HepG2 (cell line): ENCODE measurements at regions not wholly inside any gene's neighbourhood (a gene's known extent, or its start where the extent isn't known, plus 50 kb on each side); places are given as distances from the start of the nearest gene placed in this dataset.

ENCODE experiments used
- ATAC-seq: fragments of 200-7000 bp; cut with Tn5 transposase; 3 replicates; pipeline ENCODE4 v1.9.1; 2020; ENCODE audit warnings: mild to moderate bottlenecking, moderate library complexity
- BruUV-seq: library from RNA; stranded (reverse); fragments of 400-500 nt; replicated peaks from 2 replicates; lab custom pipeline; 2021; lab: Mats Ljungman, UMichigan
- CTCF ChIA-PET: fragments of 300-600 bp; formaldehyde crosslinking; extraction: SDS; loops from one replicate; lab custom pipeline; 2021; ENCODE audit warnings: low total read pairs, inconsistent platforms, low intra/inter-chr PET ratio; lab: Yijun Ruan, JAX
- POLR2A ChIA-PET: fragments of 350-600 bp; sonication (Branson Sonifier 250); formaldehyde crosslinking; loops from one replicate; lab custom pipeline; 2020; ENCODE audit warnings: antibody characterized with exemption, inconsistent platforms; lab: Yijun Ruan, JAX
- DNase-seq: peaks from one replicate; pipeline ENCODE4 v3.0.0-alpha.2; 2015; ENCODE audit warnings: low spot score
- FAIRE-seq: peaks from 3 replicates; lab custom pipeline; 2011; peaks lifted over from hg19 to GRCh38; lab: Jason Lieb, UNC
- H2AFZ ChIP-seq: one replicate; pipeline ENCODE4 v1.6.1; 2011; ENCODE audit warnings: low read length, inconsistent platforms
- H3K27ac ChIP-seq: fragments of 300-600 bp; 3 replicates; pipeline ENCODE4 v1.8.0; 2011; ENCODE audit warnings: mixed run types, mild to moderate bottlenecking, mixed read lengths, low read length, inconsistent platforms; ENCODE audit not compliant: insufficient read depth; ENCODE audit errors: extremely low read length
- H3K27me3 ChIP-seq, 2 experiments: fragments of 200-600 bp in 1 of 2; 2 replicates in 1 of 2; 3 replicates in 1 of 2; pipeline versions ENCODE4 v1.6.0 to v1.8.0; 2011; ENCODE audit warnings: low read length in 2 of 2, mild to moderate bottlenecking in 2 of 2, moderate library complexity in 2 of 2, inconsistent platforms in 1 of 2; ENCODE audit not compliant: insufficient read depth in 2 of 2, control insufficient read depth in 1 of 2
- H3K36me3 ChIP-seq, 2 experiments: fragments of 200-600 bp in 1 of 2; replicated peaks in 1 of 2; 2 replicates in 1 of 2; 3 replicates in 1 of 2; pipeline versions ENCODE4 v1.5.1 to v1.8.0; 2011; ENCODE audit warnings: low read length in 2 of 2, inconsistent platforms in 1 of 2; ENCODE audit not compliant: insufficient read depth in 2 of 2, control insufficient read depth in 1 of 2
- H3K4me1 ChIP-seq: 2 replicates; pipeline ENCODE4 v1.5.1; 2012; ENCODE audit warnings: low read length, inconsistent platforms; ENCODE audit not compliant: insufficient read depth
- H3K4me2 ChIP-seq: 2 replicates; pipeline ENCODE4 v1.6.0; 2011; ENCODE audit warnings: low read depth, low read length, inconsistent platforms
- H3K4me3 ChIP-seq, 3 experiments: fragments of 200-600 bp in 1 of 3; sonication (generic), shearing (Covaris generic) in 1 of 3; replicated peaks in 1 of 3; 2 replicates each; pipeline ENCODE4 v1.5.1; 2011 to 2016; ENCODE audit warnings: low read length in 3 of 3, inconsistent platforms in 2 of 3, low read depth in 2 of 3, mild to moderate bottlenecking in 2 of 3, control low read depth in 1 of 3, mixed read lengths in 1 of 3; ENCODE audit not compliant: insufficient read depth in 1 of 3
- H3K79me2 ChIP-seq: one replicate; pipeline ENCODE4 v1.6.1; 2011; ENCODE audit warnings: low read length, inconsistent platforms; ENCODE audit not compliant: insufficient read depth
- H3K9ac ChIP-seq: 2 replicates; pipeline ENCODE4 v1.6.0; 2011; ENCODE audit warnings: mild to moderate bottlenecking, low read depth, low read length, inconsistent platforms; ENCODE audit not compliant: insufficient read depth
- H3K9me3 ChIP-seq: 2 replicates; pipeline ENCODE4 v1.5.1; 2012; ENCODE audit warnings: mild to moderate bottlenecking, low read length
- H4K20me1 ChIP-seq: 2 replicates; pipeline ENCODE4 v1.6.0; 2011; ENCODE audit warnings: inconsistent platforms, mild to moderate bottlenecking, low read length, moderate library complexity; ENCODE audit not compliant: insufficient read depth
- AKAP8 ChIP-seq: sonication (generic); formaldehyde crosslinking; IDR thresholded peaks from 2 replicates; pipeline ENCODE4 v1.5.1; 2020; ENCODE audit warnings: mild to moderate bottlenecking, missing genetic modification reagents
- ARNT ChIP-seq: fragments of 450-650 bp; IDR thresholded peaks from 2 replicates; pipeline ENCODE4 v1.6.1; 2017
- FOXJ3 ChIP-seq: sonication (generic); formaldehyde crosslinking; IDR thresholded peaks from 2 replicates; pipeline ENCODE4 v1.4.0; 2020; ENCODE audit warnings: missing genetic modification reagents, mild to moderate bottlenecking, borderline replicate concordance
- JDP2 ChIP-seq: sonication (generic); formaldehyde crosslinking; IDR thresholded peaks from 2 replicates; pipeline ENCODE4 v1.8.1; 2022; ENCODE audit warnings: missing genetic modification reagents, borderline replicate concordance
- SIX4 ChIP-seq: sonication (generic); formaldehyde crosslinking; IDR thresholded peaks from 2 replicates; pipeline ENCODE4 v1.4.0; 2020; ENCODE audit warnings: missing genetic modification reagents
- WGBS: methylation state at CpG from one replicate; pipeline ENCODE4 v1.1.6; 2017; ENCODE audit warnings: low lambda C conversion rate; 5-methylcytosine and 5-hydroxymethylcytosine counted together
- in situ Hi-C: cut with HindIII; loops from 2 replicates; pipeline ENCODE4 v1.10.0; 2017; ENCODE audit warnings: low pct_unique_long_range_greater_than_20kb; ENCODE audit not compliant: extremely low pct_ligation_motif_present
- intact Hi-C: fragments of 100-400 bp; cut with micrococcal nuclease; formaldehyde crosslinking; loops from one replicate; pipeline ENCODE4 v1.10.0; 2022; ENCODE audit not compliant: unreplicated experiment
- TF ChIP-seq, protein P1 (sequence below): sonication (generic); formaldehyde crosslinking; IDR thresholded peaks from 2 replicates; pipeline ENCODE4 v1.4.0; 2020; ENCODE audit warnings: missing genetic modification reagents

DNA sequence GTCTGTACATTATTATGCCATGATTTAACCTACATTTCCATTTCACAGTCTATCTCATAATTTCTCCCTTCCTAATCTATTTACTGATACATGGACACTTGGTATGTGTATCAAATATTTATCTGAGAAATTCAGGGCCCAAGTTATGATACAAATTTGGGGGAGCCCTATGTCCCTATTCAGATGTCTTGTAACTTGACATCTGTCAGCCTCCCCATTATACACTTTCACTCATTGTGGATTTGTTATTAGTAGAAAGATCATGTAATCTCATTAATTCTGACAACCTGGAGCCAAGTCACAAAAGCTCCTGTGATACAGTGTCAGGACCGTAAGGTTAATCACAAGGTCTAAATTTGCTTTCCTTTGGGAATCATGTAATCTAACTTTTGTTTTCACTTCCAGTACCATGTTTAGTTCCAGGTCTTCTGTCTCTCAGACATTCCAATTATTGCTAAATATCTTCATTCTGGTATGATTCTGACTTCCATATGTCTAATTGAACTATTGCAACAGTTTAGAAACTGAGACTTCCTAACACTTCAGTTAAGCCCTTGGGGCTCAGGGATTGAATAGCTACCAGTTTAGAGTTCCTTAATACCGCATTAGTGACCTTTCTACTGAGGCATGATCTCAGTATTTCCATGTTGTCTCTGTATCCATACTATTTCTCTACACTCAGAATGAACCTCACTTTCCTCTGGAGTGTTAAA lies 182.9 kb upstream of the NUDT12 start:
- no peak for DNase-seq
- CTCF ChIA-PET = no interaction called here
- H3K27ac ChIP-seq = no peak overlapping the region
- no peak for TF ChIP-seq ARNT
- TF ChIP-seq, all 625 proteins: peak for 0
- intact Hi-C loops (no loop called here), in situ Hi-C loops (no loop called here)
- Histone ChIP-seq H3K27me3 (no peaks in the 10 kb centered on the region), H3K4me3 (no peak overlapping the region), H3K9ac (no peak overlapping the region), H3K4me2 (no peak overlapping the region), H3K79me2 (no peaks in the 10 kb centered on the region), H2AFZ (no peak overlapping the region), H3K9me3 (no peaks in the 10 kb centered on the region), H3K36me3 (no peaks in the 10 kb centered on the region), H3K4me1 (no peaks in the 10 kb centered on the region), H4K20me1 (no peaks in the 10 kb centered on the region)
- WGBS = 28% methylated on average over 2 of the region's 2 CpGs
- POLR2A ChIA-PET = no interaction called here
- no peak for ATAC-seq
- no peak for FAIRE-seq
- BruUV-seq = no TSS peak

DNA sequence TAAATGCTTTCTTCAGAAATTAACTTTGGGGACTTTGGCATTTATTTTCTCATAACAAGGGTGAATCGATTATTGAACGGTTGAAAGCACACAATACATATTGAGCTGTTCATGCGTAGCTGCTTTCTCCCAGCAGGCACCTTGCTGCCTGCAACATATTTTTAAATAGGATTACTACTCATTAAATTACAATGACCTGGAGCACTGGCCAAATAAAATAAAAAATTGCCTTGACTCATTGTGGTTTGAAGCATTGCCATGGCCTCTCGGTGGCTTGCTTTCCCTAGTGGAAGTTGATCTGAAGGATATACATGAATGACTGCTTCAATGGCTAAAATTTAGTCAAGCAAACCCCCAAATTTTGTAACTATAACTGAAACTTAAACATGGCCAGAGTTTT lies 181.6 kb upstream of the NUDT12 start:
- H2AFZ ChIP-seq = no peak overlapping the region
- FAIRE-seq (no peak), DNase-seq (no peak), ATAC-seq (no peak)
- ChIA-PET CTCF (no interaction called here), POLR2A (no interaction called here)
- no peaks in the 10 kb centered on the region for H4K20me1 ChIP-seq
- TF ChIP-seq AKAP8 = no peak
- TF ChIP-seq, protein P1, sequence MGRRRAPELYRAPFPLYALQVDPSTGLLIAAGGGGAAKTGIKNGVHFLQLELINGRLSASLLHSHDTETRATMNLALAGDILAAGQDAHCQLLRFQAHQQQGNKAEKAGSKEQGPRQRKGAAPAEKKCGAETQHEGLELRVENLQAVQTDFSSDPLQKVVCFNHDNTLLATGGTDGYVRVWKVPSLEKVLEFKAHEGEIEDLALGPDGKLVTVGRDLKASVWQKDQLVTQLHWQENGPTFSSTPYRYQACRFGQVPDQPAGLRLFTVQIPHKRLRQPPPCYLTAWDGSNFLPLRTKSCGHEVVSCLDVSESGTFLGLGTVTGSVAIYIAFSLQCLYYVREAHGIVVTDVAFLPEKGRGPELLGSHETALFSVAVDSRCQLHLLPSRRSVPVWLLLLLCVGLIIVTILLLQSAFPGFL (CRISPR knock-in tag) = no peak
- no peak for TF ChIP-seq FOXJ3 (CRISPR knock-in tag)
- no peak for TF ChIP-seq JDP2
- no peak for TF ChIP-seq SIX4 (CRISPR knock-in tag)
- no peak overlapping the region for H3K4me3 ChIP-seq
- no peaks in the 10 kb centered on the region for H3K9me3 ChIP-seq
- H3K9ac ChIP-seq = no peak overlapping the region
- no peak overlapping the region for H3K4me2 ChIP-seq
- no peaks in the 10 kb centered on the region for H3K36me3 ChIP-seq
- H3K27ac ChIP-seq = no peak overlapping the region
- no TSS peak for BruUV-seq
- intact Hi-C loops = no loop called here
- in situ Hi-C loops = no loop called here
- no peaks in the 10 kb centered on the region for H3K79me2 ChIP-seq
- WGBS = 18% methylated on average over 4 of the region's 4 CpGs
- H3K27me3 ChIP-seq = no peaks in the 10 kb centered on the region
- no peaks in the 10 kb centered on the region for H3K4me1 ChIP-seq
